MM.1S (cell line): ENCODE measurements at regions not wholly inside any gene's neighbourhood (a gene's known extent, or its start where the extent isn't known, plus 50 kb on each side); places are given as distances from the start of the nearest gene placed in this dataset.

Experiments used
- DNase-seq: peaks from one replicate; pipeline ENCODE4 v3.0.0-alpha.2; 2015
- H2AFZ ChIP-seq: fragments of 300-600 bp; sonication (generic); 2 replicates; pipeline ENCODE4 v1.6.0; 2016; ENCODE audit warnings: antibody characterized with exemption, low read length
- H3F3A ChIP-seq: fragments of 300-600 bp; sonication (generic); 2 replicates; pipeline ENCODE4 v1.6.1; 2016; ENCODE audit warnings: mild to moderate bottlenecking, antibody characterized with exemption, low read length, moderate library complexity, mixed read lengths; ENCODE audit not compliant: insufficient read depth
- H3K27ac ChIP-seq: fragments of 300-600 bp; sonication (generic); 2 replicates; pipeline ENCODE4 v1.5.1; 2016; ENCODE audit warnings: mild to moderate bottlenecking, low read length
- H3K27me3 ChIP-seq: fragments of 300-600 bp; sonication (generic); replicated peaks from 2 replicates; pipeline ENCODE4 v1.6.0; 2016; ENCODE audit warnings: low read length; ENCODE audit not compliant: insufficient read depth
- H3K36me3 ChIP-seq: fragments of 300-600 bp; sonication (generic); replicated peaks from 2 replicates; pipeline ENCODE4 v1.6.1; 2016; ENCODE audit warnings: mild to moderate bottlenecking, low read length, mixed read lengths; ENCODE audit not compliant: insufficient read depth
- H3K4me1 ChIP-seq: fragments of 300-600 bp; sonication (generic); 2 replicates; pipeline ENCODE4 v1.6.1; 2016; ENCODE audit warnings: low read length, mixed read lengths
- H3K4me2 ChIP-seq: fragments of 300-600 bp; sonication (generic); 2 replicates; pipeline ENCODE4 v1.6.0; 2016; ENCODE audit warnings: low read depth, low read length
- H3K4me3 ChIP-seq: fragments of 300-600 bp; sonication (generic); 2 replicates; pipeline ENCODE4 v1.5.1; 2016; ENCODE audit warnings: low read length, mixed read lengths
- H3K79me2 ChIP-seq: fragments of 300-600 bp; sonication (generic); 2 replicates; pipeline ENCODE4 v1.6.1; 2016; ENCODE audit warnings: mixed run types, low read length, mixed read lengths
- H3K9ac ChIP-seq: fragments of 300-600 bp; sonication (generic); 2 replicates; pipeline ENCODE4 v1.6.1; 2016; ENCODE audit warnings: low read length, mixed read lengths
- H3K9me2 ChIP-seq: fragments of 300-600 bp; sonication (generic); replicated peaks from 2 replicates; pipeline ENCODE4 v1.6.1; 2016; ENCODE audit warnings: mild to moderate bottlenecking, low read length, mixed read lengths; ENCODE audit not compliant: insufficient read depth
- H3K9me3 ChIP-seq: fragments of 300-600 bp; sonication (generic); replicated peaks from 2 replicates; pipeline ENCODE4 v1.6.1; 2016; ENCODE audit warnings: mild to moderate bottlenecking, low read length, mixed read lengths; ENCODE audit not compliant: insufficient read depth
- H4K20me1 ChIP-seq: fragments of 300-600 bp; sonication (generic); 2 replicates; pipeline ENCODE4 v1.6.1; 2016; ENCODE audit warnings: mild to moderate bottlenecking, low read length, moderate library complexity, mixed read lengths; ENCODE audit not compliant: insufficient read depth
- CTCF ChIP-seq: fragments of 300-600 bp; sonication (generic); IDR thresholded peaks from 2 replicates; pipeline ENCODE4 v1.5.1; 2016; ENCODE audit warnings: antibody characterized with exemption, low read length, mixed read lengths
- EZH2 ChIP-seq: fragments of 300-600 bp; sonication (generic); optimal IDR thresholded peaks from 2 replicates; pipeline ENCODE3; 2017; ENCODE audit warnings: low read depth, mild to moderate bottlenecking, antibody characterized with exemption, low read length, mixed read lengths
- EZH2phosphoT487 ChIP-seq: fragments of 300-600 bp; sonication (generic); IDR thresholded peaks from 2 replicates; pipeline ENCODE4 v1.6.1; 2018; ENCODE audit warnings: antibody characterized with exemption, low read length

- Histone ChIP-seq H3K9me3 (no peaks in the 10 kb centered on the region), H3K27ac (no peak overlapping the region), H3K27me3 (no peaks in the 10 kb centered on the region), H3K4me3 (no peak overlapping the region), H3F3A (no peaks in the 10 kb centered on the region), H2AFZ (no peak overlapping the region), H3K9me2 (no peaks in the 10 kb centered on the region), H4K20me1 (no peaks in the 10 kb centered on the region), H3K36me3 (no peaks in the 10 kb centered on the region), H3K79me2 (no peaks in the 10 kb centered on the region), H3K9ac (no peak overlapping the region), H3K4me1 (no peaks in the 10 kb centered on the region), H3K4me2 (no peak overlapping the region)
- TF ChIP-seq EZH2phosphoT487: no peak
- no peak for TF ChIP-seq EZH2
- TF ChIP-seq CTCF: no peak
- DNase-seq: no peak
Observed at GRCh38 chr2:106954304-106954703, 68.3 kb upstream of the ST6GAL2 start.

GRCh38 chr2:106956416-106956815 lies 70.4 kb upstream of the ST6GAL2 start:
- Histone ChIP-seq H4K20me1 (no peaks in the 10 kb centered on the region), H3K27ac (no peak overlapping the region), H3K4me3 (no peak overlapping the region), H3K9me2 (no peaks in the 10 kb centered on the region), H3F3A (no peaks in the 10 kb centered on the region), H3K79me2 (no peaks in the 10 kb centered on the region), H3K36me3 (no peaks in the 10 kb centered on the region), H3K4me1 (no peaks in the 10 kb centered on the region), H3K27me3 (no peaks in the 10 kb centered on the region), H3K9ac (no peak overlapping the region), H2AFZ (no peak overlapping the region), H3K4me2 (no peak overlapping the region), H3K9me3 (no peaks in the 10 kb centered on the region)
- no peak for DNase-seq
- TF ChIP-seq EZH2 (no peak), EZH2phosphoT487 (no peak), CTCF (no peak)

GRCh38 chr2:106956879-106957278 lies 70.9 kb upstream of the ST6GAL2 start:
- Histone ChIP-seq H3K4me3 (no peak overlapping the region), H3F3A (no peaks in the 10 kb centered on the region), H2AFZ (no peak overlapping the region), H3K79me2 (no peaks in the 10 kb centered on the region), H3K9ac (no peak overlapping the region), H3K4me1 (no peaks in the 10 kb centered on the region), H3K9me3 (no peaks in the 10 kb centered on the region), H4K20me1 (no peaks in the 10 kb centered on the region), H3K27me3 (no peaks in the 10 kb centered on the region), H3K27ac (no peak overlapping the region), H3K9me2 (no peaks in the 10 kb centered on the region), H3K4me2 (no peak overlapping the region), H3K36me3 (no peaks in the 10 kb centered on the region)
- TF ChIP-seq CTCF: no peak
- no peak for TF ChIP-seq EZH2
- no peak for TF ChIP-seq EZH2phosphoT487
- no peak for DNase-seq
